ENCODE measurements at regions not wholly inside any gene's neighbourhood (a gene's known extent, or its start where the extent isn't known, plus 50 kb on each side); places are given as distances from the start of the nearest gene placed in this dataset.
A peak's percentile ranks its signal among the peaks of the same experiment; 100 is the strongest.
"Not testable (repeated sequence)": the region's sequence is repeated elsewhere in the genome, so short reads cannot be mapped to it uniquely, and the experiment has no call there.

GRCh38 chr5:98217138-98217537 is 556.3 kb upstream of the RGMB start:
- no peak for DNase-seq

DNA sequence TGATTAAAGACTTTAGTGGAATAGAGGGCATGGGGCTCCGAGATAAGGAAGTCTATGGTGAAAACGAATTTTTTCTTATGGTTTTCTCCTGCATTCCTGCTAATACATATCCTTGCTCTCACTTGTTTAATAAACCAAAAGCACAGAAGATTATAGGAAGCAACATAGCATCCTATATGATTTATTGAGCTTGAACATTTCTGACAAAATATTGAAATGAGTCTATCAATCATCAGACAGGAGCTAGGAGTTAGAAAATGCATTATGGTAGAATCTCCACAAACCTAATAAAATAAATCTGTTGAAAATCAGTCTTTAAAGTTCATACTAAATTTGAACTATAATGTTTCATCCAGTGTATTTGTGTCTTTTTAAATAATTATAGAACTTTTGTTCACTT is 554.6 kb upstream of the RGMB start:
- no peak for DNase-seq

DNA sequence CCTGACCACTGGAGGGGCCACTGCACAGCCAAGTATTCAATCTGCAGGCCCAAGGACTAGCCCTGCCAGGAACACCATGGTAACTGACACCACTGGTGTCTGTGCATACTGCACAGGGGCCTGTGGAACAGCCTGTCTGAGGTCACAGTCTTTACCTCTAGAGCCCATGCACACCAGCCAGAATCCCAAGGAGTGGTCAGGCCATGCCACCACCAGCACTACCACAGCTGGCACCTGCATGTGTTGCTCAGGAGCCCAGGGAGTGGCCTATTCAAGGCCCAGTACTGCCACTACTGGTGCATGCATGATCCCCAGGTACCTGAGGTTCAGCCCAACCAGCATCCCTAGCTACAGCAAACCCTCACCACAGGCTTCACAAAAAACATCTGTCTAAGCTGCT is 546.0 kb upstream of the RGMB start:
- no peak for DNase-seq

- DNase-seq: no peak
These were observed 542.4 kb upstream of the RGMB start for GRCh38 chr5:98231089-98231488.

- not testable (repeated sequence) for DNase-seq
These were observed 535.7 kb upstream of the RGMB start for GRCh38 chr5:98237794-98238193.

DNA sequence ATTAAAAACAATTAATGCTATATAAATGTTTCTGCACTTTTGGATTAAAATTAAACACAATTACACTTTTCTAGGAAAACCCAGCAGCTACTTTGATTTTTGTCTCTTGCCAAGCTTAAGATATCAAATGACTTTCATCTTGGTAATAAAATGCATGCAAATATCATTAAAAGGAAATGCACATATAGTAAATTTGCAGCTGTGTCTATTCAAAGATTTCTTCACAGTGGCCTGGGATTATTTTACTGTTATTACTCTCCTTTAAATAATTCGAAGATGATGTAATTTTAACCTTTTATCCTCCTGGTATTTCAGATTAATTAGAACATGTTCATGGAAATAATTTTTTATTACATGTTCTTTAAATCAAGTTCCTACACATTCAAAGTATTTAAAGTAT is 529.5 kb upstream of the RGMB start:
- DNase-seq: no peak

- DNase-seq: peak; percentile 94
These were observed 524.5 kb upstream of the RGMB start for GRCh38 chr5:98248949-98249348.

DNA sequence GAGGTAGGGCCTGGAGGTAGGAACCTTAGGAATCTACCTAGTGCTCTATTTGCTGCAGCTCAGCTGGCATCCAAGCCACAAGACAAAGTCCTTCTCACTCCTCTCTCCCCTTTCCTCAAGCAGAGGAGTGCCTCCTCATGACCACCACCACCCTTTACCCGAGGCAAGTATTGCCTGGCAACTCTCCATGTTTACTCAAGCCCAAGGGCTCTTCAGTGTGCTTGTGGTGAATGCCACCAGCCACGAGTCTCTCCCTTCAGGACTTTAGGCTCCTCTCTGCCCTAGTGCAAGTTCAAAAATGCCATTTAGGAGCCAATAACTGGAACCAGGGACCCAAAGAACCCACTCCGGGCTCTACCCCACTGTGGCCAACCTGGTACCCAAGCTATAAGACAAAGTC is 514.5 kb upstream of the RGMB start:
- DNase-seq: no peak

DNA sequence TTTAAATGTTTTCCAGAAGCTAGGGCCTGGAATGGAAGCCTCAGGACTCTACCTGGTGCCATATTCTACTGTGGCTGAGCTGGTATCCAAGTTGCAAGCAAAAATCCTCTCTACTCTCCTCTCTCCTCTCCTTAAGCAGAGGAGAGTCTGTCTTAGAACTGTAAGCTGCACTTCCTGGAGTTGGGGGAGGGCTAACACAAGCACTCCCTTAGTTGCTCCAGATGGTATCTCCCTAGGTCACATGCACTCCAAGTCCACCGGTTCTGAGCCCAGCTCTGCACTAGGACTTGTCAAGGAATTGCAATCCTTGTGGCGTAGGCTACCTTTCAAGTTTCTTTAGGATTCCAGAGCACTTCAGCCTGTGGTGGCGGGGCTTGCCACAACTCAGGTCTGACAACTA is 513.9 kb upstream of the RGMB start:
- DNase-seq: no peak

GRCh38 chr5:98263084-98263483 is 510.4 kb upstream of the RGMB start:
- DNase-seq: no peak

DNA sequence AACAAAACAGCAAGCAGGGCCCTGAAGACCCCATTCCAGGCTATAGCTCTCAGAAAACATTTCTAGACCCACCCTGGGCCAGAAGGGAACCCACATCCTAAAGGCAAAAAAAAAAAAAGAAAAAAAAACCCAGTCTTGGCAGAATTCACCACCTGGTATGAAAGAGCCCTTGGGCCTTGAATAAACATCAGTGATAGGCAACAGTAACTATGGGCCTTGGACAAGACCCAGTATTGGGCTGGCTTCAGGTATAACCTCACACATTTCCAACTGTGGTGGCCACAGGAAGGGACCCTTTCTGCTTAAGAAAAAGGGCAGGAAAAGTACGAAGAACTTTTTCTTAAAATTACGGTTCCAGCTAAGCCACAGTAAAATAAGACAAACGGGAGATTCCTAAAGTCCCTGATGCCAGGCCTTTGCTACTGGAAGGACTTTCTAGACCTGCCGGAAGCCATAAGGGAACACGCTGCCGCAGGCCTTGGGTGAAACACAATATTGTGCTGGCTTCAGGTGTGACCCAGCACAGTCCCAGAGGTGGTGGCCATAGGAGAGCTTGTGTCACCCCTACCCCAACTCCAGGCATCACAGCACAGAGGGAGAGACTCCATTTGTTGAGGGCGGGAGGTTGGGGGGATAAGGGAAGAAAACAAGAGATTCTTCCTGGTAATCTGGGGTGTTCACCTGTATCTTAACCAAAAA is 505.2 kb upstream of the RGMB start:
- no peak for DNase-seq

- DNase-seq: no peak
These were observed 497.5 kb upstream of the RGMB start for GRCh38 chr5:98275980-98276379.

DNA sequence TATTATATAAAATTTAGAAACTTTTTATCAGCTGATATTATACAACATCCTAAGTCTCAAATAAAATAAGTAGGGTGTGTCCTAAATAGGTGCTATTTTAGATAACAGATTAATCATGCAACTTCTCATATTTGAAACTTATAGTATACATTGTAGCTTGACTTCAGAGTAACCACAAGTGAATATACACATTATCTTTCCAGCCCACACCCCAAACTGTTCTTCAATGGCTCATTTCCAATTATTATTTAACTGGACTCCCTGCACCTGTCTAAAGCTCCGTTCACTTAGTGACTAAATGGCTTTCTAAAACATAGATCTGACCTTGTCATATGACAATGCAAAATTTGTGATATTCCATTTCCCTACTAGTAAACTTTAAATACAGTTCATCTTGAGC is 490.9 kb upstream of the RGMB start:
- DNase-seq: no peak

- no peak for DNase-seq
These were observed 481.0 kb upstream of the RGMB start for GRCh38 chr5:98292496-98292895.

GRCh38 chr5:98296426-98296825 is 477.0 kb upstream of the RGMB start:
- peak; percentile 79 for DNase-seq

DNA sequence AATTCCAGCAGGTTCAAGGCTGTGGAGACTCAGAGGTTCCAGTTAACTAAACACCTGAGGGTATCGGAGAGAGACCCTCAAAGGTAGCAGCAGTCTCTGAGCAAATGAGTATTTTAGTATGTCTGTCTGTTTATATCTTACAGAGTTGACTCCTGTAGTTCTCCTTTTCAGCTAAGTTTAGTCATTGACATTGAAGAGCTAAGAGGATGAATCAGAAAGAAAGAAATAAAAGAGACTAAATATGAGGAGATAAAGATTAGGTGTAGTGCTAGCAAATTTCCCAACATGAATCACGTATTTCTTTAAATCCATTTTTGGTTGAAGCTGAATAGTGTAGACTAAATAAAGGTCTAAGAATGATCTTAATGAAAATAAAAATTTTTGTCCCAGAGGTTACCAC is 474.0 kb upstream of the RGMB start:
- DNase-seq: no peak

DNA sequence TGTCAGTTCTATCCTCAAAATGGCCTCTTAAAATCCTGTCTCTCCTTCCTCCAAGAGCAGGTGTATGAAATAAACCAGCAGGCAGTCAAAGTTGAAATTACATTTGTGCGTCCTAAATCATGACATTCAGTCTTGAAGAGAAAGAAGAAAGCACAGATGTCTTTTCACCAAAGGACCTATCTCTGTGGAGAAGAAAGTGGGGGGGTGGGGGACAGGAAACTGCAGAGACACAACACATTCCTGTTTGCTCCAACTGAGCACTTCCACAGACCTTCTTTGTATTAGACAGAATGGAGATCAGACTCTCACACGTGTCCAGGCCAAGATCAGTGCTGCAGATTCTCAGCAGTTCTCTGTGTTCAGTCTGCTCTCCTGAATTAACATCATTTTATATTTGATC is 471.9 kb upstream of the RGMB start:
- peak; percentile 48 for DNase-seq

DNA sequence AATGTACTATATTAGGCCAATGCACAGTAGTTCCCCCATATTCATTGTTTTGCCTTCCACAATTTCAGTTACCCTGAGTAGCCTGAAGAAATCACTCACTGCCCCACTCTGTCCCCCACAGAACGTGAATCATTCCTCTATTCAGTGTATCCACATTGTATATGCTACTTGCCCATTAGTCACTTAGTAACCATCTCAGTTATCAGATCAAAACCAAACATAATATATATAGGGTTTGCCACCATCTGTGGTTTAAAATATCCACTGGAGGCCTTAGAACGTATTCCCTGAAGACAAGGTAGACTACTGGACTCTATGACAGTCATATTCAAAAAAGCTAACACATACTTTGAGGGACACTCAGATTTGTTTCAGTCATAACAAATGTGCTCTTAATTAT is 465.7 kb upstream of the RGMB start:
- peak; percentile 96 for DNase-seq

DNA sequence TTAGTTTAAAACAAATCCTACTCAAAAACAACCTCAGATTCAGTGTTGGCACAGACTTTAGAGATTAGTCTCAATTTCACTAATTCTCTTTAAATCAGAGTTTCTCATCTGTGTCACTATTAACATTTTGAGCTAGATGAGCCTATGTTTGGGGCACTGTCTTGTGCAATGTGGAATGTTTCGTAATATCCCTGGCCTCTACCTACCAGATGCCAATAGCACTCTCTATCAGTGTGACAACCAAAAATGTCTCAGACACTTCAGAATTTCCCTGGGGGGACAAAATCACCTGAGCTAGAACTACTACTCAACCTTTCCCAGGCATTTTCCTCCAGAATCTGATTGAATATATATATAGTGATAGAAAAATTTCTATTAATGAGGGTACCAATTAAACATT is 465.2 kb upstream of the RGMB start:
- DNase-seq: no peak

DNA sequence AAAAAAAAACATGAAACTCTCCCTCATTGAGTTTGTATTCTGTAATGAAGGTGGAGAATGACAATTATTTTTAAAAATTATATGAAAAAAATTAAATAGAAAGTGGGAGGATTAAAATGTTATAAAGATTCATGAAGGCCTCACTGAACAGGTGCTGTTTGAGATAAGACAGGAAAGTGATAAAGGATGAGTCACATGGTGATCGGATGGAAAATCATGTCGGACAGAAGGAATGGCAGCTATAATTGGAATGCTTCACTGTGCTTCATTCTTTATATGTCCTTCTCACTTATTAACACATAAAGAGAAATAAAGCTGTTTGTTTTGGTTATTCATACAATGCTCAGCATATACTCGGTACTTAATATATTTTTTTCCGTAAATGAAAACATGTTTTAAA is 464.5 kb upstream of the RGMB start:
- peak; percentile 60 for DNase-seq

DNA sequence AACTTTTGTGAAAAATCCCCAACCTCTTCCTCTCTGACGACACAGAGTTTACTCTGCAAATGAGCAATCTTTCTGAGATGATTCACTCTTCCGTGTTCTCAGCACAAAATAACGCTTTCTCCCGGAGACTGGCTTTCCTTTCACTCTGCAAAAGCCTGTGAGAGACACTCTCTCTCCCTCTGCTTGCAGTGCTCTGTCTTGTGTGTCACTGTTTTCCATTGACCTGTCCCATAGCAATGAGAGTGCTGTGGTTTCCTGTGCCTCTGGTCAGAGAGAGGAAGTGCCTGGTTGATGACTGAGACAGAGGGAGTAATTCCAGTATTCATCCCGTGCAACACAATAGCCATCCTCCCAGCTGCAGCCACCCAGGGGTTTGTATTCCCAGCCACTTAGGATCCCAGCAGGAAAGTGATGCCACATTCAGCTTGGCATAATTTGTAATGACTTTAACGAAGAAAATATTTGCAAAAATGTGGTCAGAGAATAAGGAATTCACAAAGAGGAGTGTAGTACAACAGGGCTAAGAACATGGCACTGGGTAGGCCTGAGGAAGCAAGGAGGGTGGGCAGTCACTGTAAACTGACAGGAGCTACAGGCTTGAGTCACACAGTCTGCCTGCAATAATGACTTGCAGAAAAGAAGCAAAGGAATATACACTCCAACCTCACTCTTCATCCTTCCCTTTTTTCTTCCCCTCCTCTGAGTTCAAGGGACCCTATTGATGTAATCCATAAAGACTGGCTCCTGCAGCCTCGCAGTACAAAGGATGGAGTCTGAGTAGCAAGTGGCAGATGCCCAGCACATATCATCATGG is 463.5 kb upstream of the RGMB start:
- DNase-seq: peak; percentile 100

DNA sequence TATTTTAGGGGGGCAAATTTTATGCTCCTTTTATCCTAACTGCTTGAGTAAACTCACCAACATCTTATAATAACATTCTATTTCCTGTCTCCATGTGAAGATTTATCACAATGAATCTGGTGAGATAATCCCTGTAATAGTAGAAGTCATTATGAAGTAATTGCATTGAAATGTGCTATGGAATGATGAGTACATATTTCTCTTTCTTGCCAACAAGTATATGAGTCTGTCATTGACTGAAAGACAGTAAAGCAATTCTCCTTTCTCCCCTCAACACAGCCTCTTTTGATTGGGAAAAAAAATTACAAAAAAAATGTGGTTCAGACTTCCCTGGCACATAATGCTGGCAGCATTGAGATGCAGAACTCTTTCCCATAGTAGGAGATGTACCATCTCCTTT is 459.2 kb upstream of the RGMB start:
- peak; percentile 96 for DNase-seq

DNA sequence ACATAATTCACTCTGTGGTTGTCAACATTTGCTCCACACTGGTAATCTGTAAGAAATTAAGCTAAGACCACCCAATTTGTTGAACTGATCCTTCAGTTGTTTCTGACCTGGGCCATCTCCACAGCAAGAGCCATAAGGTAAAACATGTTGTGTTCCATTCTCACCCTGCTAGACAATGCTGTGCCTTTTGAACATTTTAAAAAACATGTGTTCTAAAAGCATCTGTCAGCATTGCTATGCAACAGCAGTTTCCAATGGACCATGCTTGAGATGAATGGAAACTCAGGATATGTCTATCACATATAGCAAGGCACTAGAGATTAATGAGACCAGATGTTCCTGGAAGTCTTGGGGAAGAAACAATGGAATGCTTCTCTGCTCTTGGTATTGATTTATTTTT is 455.1 kb upstream of the RGMB start:
- DNase-seq: no peak

DNA sequence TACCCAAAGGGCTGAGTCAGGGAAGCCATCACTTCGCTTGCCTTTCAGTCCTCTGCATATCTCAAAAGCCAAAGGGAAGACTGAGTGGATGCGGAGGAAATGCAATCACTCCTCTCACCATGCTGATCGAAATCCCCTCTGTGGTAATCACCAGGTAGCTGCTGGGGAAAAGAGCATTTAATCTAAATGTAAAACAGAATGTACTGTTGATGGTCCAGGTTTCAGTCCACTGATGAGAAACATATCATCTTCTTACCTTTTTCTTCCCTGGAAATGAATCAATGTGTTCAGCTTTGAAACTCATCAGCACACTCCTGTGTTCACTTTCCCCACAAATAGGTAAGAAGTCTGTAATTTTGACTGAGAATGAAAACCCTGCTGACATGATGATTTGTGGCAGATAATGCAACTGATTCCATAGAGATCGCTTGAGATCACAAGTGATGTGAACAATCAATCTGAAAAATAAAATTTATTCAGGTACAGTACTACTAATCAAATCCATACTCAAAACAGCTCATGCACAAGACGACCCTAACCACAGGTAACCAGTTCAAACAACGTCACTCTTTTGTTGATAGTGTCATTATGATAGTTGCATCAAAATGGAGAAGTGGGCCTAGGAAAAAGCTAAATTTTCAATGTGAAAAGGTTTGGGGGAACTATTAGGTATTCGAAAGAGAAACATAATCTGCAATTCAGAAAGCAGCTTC is 454.0 kb upstream of the RGMB start:
- no peak for DNase-seq

Data from fibroblast of skin of back (primary cell).